Panc1 (cell line): ENCODE measurements at regions not wholly inside any gene's neighbourhood (a gene's known extent, or its start where the extent isn't known, plus 50 kb on each side); places are given as distances from the start of the nearest gene placed in this dataset.

Source experiments
- ATAC-seq: fragments of 200-7000 bp; cut with Tn5 transposase; 2 replicates; pipeline ENCODE4 v1.9.1; 2020; ENCODE audit warnings: mild to moderate bottlenecking, moderate library complexity
- BruUV-seq: library from RNA; stranded (reverse); fragments of 400-500 nt; replicated peaks from 2 replicates; lab custom pipeline; 2021; lab: Mats Ljungman, UMichigan
- CTCF ChIA-PET: fragments of 300-600 bp; sonication (Branson Sonifier 250); formaldehyde crosslinking; loops from one replicate; lab custom pipeline; 2022; ENCODE audit warnings: antibody characterized with exemption; lab: Charles Lee
- POLR2A ChIA-PET: fragments of 300-600 bp; sonication (Branson Sonifier 250); formaldehyde crosslinking; loops from one replicate; lab custom pipeline; 2022; ENCODE audit warnings: antibody characterized with exemption; lab: Charles Lee
- DNase-seq: peaks from one replicate; pipeline ENCODE4 v3.0.0-alpha.2; 2010; ENCODE audit warnings: low read depth, low spot score
- H3K27ac ChIP-seq: 2 replicates; pipeline ENCODE4 v1.5.1; 2011; ENCODE audit warnings: mild to moderate bottlenecking, low read length, inconsistent platforms
- H3K27me3 ChIP-seq: fragments of 200-500 bp; sonication (Bioruptor generic); 2 replicates; pipeline ENCODE4 v1.6.0; 2014; ENCODE audit warnings: low read length, inconsistent platforms; ENCODE audit not compliant: control insufficient read depth, insufficient read depth
- H3K36me3 ChIP-seq: fragments of 200-500 bp; sonication (Bioruptor generic); 2 replicates; pipeline ENCODE4 v1.5.1; 2014; ENCODE audit warnings: inconsistent platforms, mild to moderate bottlenecking, low read length, moderate library complexity; ENCODE audit not compliant: control insufficient read depth, insufficient read depth
- H3K4me1 ChIP-seq: 2 replicates; pipeline ENCODE4 v1.5.1; 2011; ENCODE audit warnings: inconsistent platforms, mild to moderate bottlenecking, low read length, moderate library complexity; ENCODE audit not compliant: control insufficient read depth, insufficient read depth
- H3K4me3 ChIP-seq, 2 experiments: 2 replicates each; pipeline ENCODE4 v1.5.1; 2011 to 2012; ENCODE audit warnings: low read depth in 2 of 2, low read length in 2 of 2, mild to moderate bottlenecking in 2 of 2, inconsistent platforms in 1 of 2, moderate library complexity in 1 of 2
- H3K9me3 ChIP-seq: fragments of 200-500 bp; sonication (Bioruptor generic); 2 replicates; pipeline ENCODE4 v1.5.1; 2014; ENCODE audit warnings: low read depth, mild to moderate bottlenecking, inconsistent platforms, low read length, moderate library complexity; ENCODE audit not compliant: control insufficient read depth, insufficient read depth
- CTCF ChIP-seq: fragments of 450-650 bp; IDR thresholded peaks from 2 replicates; pipeline ENCODE4 v1.5.1; 2017; ENCODE audit warnings: mild to moderate bottlenecking
- POLR2AphosphoS5 ChIP-seq: IDR thresholded peaks from 2 replicates; pipeline ENCODE4 v1.6.1; 2012; ENCODE audit warnings: mild to moderate bottlenecking, low read depth, low read length, moderate library complexity
- REST ChIP-seq, 2 experiments: IDR thresholded peaks; 2 replicates each; pipeline ENCODE4 v1.6.1; 2011 to 2012; ENCODE audit warnings: low read depth in 2 of 2, control low read depth in 1 of 2, low read length in 1 of 2, mild to moderate bottlenecking in 1 of 2, moderate library complexity in 1 of 2; ENCODE audit not compliant: insufficient read depth in 1 of 2
- SIN3A ChIP-seq: IDR thresholded peaks from 2 replicates; pipeline ENCODE4 v1.6.1; 2012; ENCODE audit warnings: low read depth, mild to moderate bottlenecking, low read length, moderate library complexity, borderline replicate concordance; ENCODE audit not compliant: insufficient read depth
- TCF7L2 ChIP-seq: IDR thresholded peaks from 2 replicates; pipeline ENCODE4 v1.6.1; 2011; ENCODE audit warnings: mild to moderate bottlenecking, low read depth, low read length, inconsistent platforms
- in situ Hi-C: cut with HindIII; loops from 2 replicates; pipeline ENCODE4 v1.10.0; 2016; ENCODE audit warnings: low sequenced_read_pairs, low pct_unique_long_range_greater_than_20kb
- intact Hi-C: fragments of 100-400 bp; cut with micrococcal nuclease; formaldehyde crosslinking; loops from one replicate; pipeline ENCODE4 v1.10.0; 2022; ENCODE audit not compliant: unreplicated experiment

- POLR2A ChIA-PET: no interaction called here
- TF ChIP-seq REST (IDR thresholded peaks at IDR 0.05; ENCODE audit: insufficient read depth in 1 of 2, low read depth in 2 of 2, low read length in 1 of 2): no peak
- ATAC-seq: no peak
- intact Hi-C loops (no loop called here), in situ Hi-C loops (no loop called here)
- Histone ChIP-seq H3K36me3 (no peaks in the 10 kb centered on the region), H3K4me3 (no peak overlapping the region), H3K9me3 (no peaks in the 10 kb centered on the region), H3K27me3 (no peaks in the 10 kb centered on the region), H3K27ac (no peak overlapping the region), H3K4me1 (no peaks in the 10 kb centered on the region)
- CTCF ChIA-PET: no interaction called here
- DNase-seq: no peak
- no TSS peak for BruUV-seq
These were observed 128.5 kb upstream of the GRID2 start for GRCh38 chr4:92175250-92175649.

- H3K4me3 ChIP-seq: no peak overlapping the region
- ChIA-PET POLR2A (no interaction called here), CTCF (no interaction called here)
- in situ Hi-C loops (no loop called here), intact Hi-C loops (no loop called here)
- H3K27ac ChIP-seq: no peak overlapping the region
- no peaks in the 10 kb centered on the region for H3K9me3 ChIP-seq
- no peaks in the 10 kb centered on the region for H3K4me1 ChIP-seq
- no peak for TF ChIP-seq POLR2AphosphoS5
- no peak for TF ChIP-seq REST (IDR thresholded peaks at IDR 0.05; ENCODE audit: insufficient read depth in 1 of 2, low read depth in 2 of 2, low read length in 1 of 2)
- TF ChIP-seq TCF7L2: no peak
- no peak for TF ChIP-seq CTCF
- TF ChIP-seq SIN3A: no peak
- no TSS peak for BruUV-seq
- no peaks in the 10 kb centered on the region for H3K27me3 ChIP-seq
- DNase-seq (no peak), ATAC-seq (no peak)
- no peaks in the 10 kb centered on the region for H3K36me3 ChIP-seq
These were observed 121.6 kb upstream of the GRID2 start for GRCh38 chr4:92182006-92182735.
